Liver (tissue), 3 donors: ENCODE measurements at regions not wholly inside any gene's neighbourhood (a gene's known extent, or its start where the extent isn't known, plus 50 kb on each side); places are given as distances from the start of the nearest gene placed in this dataset.

Experiments used
- CTCF ChIP-seq: fragments of 150-350 bp; IDR thresholded peaks from 2 replicates; pipeline ENCODE4 v1.5.1; 2017; ENCODE audit warnings: improper control_type of control experiment, low read depth, low read length; ENCODE audit not compliant: missing input control
- EGR1 ChIP-seq, 2 donors: IDR thresholded peaks; 2 replicates each; pipeline ENCODE4 v1.6.1; 2016 to 2018; ENCODE audit warnings: antibody characterized with exemption in 2 of 2, low read depth in 2 of 2
- HNF4G ChIP-seq: IDR thresholded peaks from 2 replicates; pipeline ENCODE4 v1.6.1; 2016; ENCODE audit warnings: antibody characterized with exemption
- RAD21 ChIP-seq, 2 donors: IDR thresholded peaks; 2 replicates each; pipeline ENCODE4 v1.6.1; 2016; ENCODE audit warnings: antibody characterized with exemption in 2 of 2, mild to moderate bottlenecking in 2 of 2
- REST ChIP-seq: IDR thresholded peaks from 2 replicates; pipeline ENCODE4 v1.6.1; 2016; ENCODE audit warnings: antibody characterized with exemption, mild to moderate bottlenecking
- RXRA ChIP-seq, 2 donors: IDR thresholded peaks; 2 replicates each; pipeline ENCODE4 v1.6.1; 2017 to 2018; ENCODE audit warnings: antibody characterized with exemption in 2 of 2, mild to moderate bottlenecking in 1 of 2
- SP1 ChIP-seq: IDR thresholded peaks from 2 replicates; pipeline ENCODE4 v1.6.1; 2018; ENCODE audit warnings: antibody characterized with exemption, mild to moderate bottlenecking
- TAF1 ChIP-seq: conservative IDR thresholded peaks from 2 replicates; pipeline ENCODE4 v1.6.1; 2016; ENCODE audit warnings: antibody characterized with exemption, mild to moderate bottlenecking
- YY1 ChIP-seq: IDR thresholded peaks from 2 replicates; pipeline ENCODE4 v1.6.1; 2016; ENCODE audit warnings: antibody characterized with exemption, mild to moderate bottlenecking
- ZBTB33 ChIP-seq: IDR thresholded peaks from 2 replicates; pipeline ENCODE4 v1.6.1; 2016; ENCODE audit warnings: antibody characterized with exemption
- donor health status: healthy.
- donor health status: healthy.

- TF ChIP-seq CTCF (no peak), REST (no peak), HNF4G (no peak), ZBTB33 (no peak), RAD21 (IDR thresholded peaks at IDR 0.05) (no peak), EGR1 (IDR thresholded peaks at IDR 0.05; ENCODE audit: low read depth in 2 of 2) (no peak), YY1 (no peak), RXRA (IDR thresholded peaks at IDR 0.05) (no peak), SP1 (no peak), TAF1 (no peak)
Measured at GRCh38 chr3:168473334-168473890, 377.7 kb upstream of the GOLIM4 start.
